ENCODE measurements at regions not wholly inside any gene's neighbourhood (a gene's known extent, or its start where the extent isn't known, plus 50 kb on each side); places are given as distances from the start of the nearest gene placed in this dataset.

GRCh38 chr9:135240871-135241311, 153.4 kb downstream of the OLFM1 start:
- Histone ChIP-seq H3K27ac (replicated peaks) (no peak overlapping the region), H3K4me3 (replicated peaks; ENCODE audit: insufficient read depth, low read length) (no peak overlapping the region), H3K27me3 (ENCODE audit: insufficient read depth, poor library complexity, severe bottlenecking) (peaks cover 3% of the 10 kb centered on the region)
- no peak for DNase-seq (ENCODE audit: low read depth in 1 of 2, low spot score in 1 of 2)
- no peak for TF ChIP-seq SPI1 (IDR thresholded peaks at IDR 0.05; ENCODE audit: borderline replicate concordance, low read depth)
- TF ChIP-seq GABPA (IDR thresholded peaks at IDR 0.05; ENCODE audit: low read depth), result no peak
- TF ChIP-seq REST (IDR thresholded peaks at IDR 0.05; ENCODE audit: insufficient replicate concordance, low read depth), result no peak
- no peak for TF ChIP-seq POLR2AphosphoS5 (IDR thresholded peaks at IDR 0.05; ENCODE audit: low read depth)
- no peak for TF ChIP-seq CTCF (IDR thresholded peaks at IDR 0.05; ENCODE audit: insufficient read depth, low read length)

DNA sequence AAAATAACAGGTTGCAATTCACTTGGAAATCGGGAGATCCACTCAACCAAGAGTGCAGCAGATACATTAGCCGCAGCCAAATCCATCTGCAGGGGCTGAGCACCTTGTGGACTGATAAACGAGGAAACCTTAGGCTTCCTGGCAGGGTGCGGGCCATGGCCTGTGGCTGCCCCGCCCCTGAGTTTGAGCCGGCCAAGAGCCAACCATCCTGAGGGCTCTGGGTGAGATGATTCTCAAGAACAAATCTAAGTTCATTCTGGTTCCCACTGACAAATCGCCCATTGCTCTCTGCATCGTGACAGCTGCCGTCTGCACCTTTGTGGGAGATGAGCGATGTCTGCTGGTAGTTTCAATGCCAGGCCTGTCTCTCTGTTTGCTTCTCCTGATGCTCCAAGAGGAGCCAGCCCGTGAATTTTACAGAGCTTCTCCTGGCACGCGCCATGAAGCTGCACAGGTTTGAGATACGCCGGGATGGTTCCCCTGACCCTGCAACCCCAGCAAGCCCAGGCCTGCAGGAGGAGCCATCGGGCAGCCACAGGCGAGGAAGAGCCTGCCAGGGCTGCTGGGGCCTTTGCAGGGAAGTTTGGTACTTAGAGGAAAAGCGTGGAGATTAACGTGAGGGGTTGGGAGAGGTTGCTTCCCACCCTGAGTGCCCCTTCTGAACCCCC, 154.0 kb downstream of the OLFM1 start:
- TF ChIP-seq REST (IDR thresholded peaks at IDR 0.05; ENCODE audit: insufficient replicate concordance, low read depth) (no peak), POLR2AphosphoS5 (IDR thresholded peaks at IDR 0.05; ENCODE audit: low read depth) (no peak), SPI1 (IDR thresholded peaks at IDR 0.05; ENCODE audit: borderline replicate concordance, low read depth) (no peak), CTCF (IDR thresholded peaks at IDR 0.05; ENCODE audit: insufficient read depth, low read length) (no peak)
- Histone ChIP-seq H3K27me3 (ENCODE audit: insufficient read depth, poor library complexity, severe bottlenecking) (peaks cover 3% of the 10 kb centered on the region), H3K27ac (replicated peaks) (no peak overlapping the region), H3K4me3 (replicated peaks; ENCODE audit: insufficient read depth, low read length) (no peak overlapping the region)
- DNase-seq (ENCODE audit: low read depth in 1 of 2, low spot score in 1 of 2), result no peak

DNA sequence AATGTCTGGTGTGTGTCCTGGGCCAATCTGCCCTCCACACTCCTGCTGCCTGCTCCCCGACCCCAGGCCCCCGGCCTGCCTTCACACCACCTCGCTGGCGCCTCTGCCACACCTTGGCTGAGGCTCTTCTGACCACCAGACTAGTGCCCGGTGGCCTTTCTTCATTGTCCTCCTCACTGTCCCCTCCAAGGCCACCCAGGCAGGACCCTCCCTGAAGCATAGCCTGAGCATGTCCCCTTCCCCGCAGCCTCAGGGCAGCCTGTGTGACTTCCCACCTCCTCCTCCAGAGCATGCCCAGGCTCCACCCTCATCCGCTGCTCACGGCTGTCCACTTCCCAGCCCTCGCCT, 154.6 kb downstream of the OLFM1 start:
- H3K4me3 ChIP-seq (replicated peaks; ENCODE audit: insufficient read depth, low read length), result no peak overlapping the region
- no peak for TF ChIP-seq GABPA (IDR thresholded peaks at IDR 0.05; ENCODE audit: low read depth)
- no peak for TF ChIP-seq SPI1 (IDR thresholded peaks at IDR 0.05; ENCODE audit: borderline replicate concordance, low read depth)
- TF ChIP-seq POLR2AphosphoS5 (IDR thresholded peaks at IDR 0.05; ENCODE audit: low read depth), result no peak
- no peak for TF ChIP-seq CTCF (IDR thresholded peaks at IDR 0.05; ENCODE audit: insufficient read depth, low read length)
- TF ChIP-seq REST (IDR thresholded peaks at IDR 0.05; ENCODE audit: insufficient replicate concordance, low read depth), result no peak
- H3K27me3 ChIP-seq (ENCODE audit: insufficient read depth, poor library complexity, severe bottlenecking), result peaks cover 3% of the 10 kb centered on the region
- DNase-seq (ENCODE audit: low read depth in 1 of 2, low spot score in 1 of 2), result no peak
- H3K27ac ChIP-seq (replicated peaks), result no peak overlapping the region
